ENCODE measurements at regions not wholly inside any gene's neighbourhood (a gene's known extent, or its start where the extent isn't known, plus 50 kb on each side); places are given as distances from the start of the nearest gene placed in this dataset.
"Not testable (repeated sequence)": the region's sequence is repeated elsewhere in the genome, so short reads cannot be mapped to it uniquely, and the experiment has no call there.

DNA sequence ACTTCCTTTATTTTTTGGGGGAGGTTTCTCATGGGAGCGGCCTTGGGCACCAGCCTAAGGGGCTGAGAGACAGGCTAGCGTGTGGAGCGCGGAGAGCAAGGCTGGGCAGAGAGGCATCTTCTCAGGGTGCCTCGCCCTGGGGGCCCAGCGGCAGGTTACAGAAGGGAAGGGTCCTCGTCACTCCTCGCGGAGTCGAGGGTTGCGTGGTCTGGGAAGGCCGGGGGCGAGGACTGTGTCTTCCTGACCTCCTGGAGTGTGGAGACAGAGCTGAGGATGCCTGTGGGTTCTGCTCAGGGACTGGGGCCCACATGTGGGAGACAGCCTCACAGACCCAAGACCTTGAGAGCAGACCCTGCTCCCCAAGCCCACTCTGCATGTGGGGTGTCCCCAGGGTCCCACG is 79.6 kb upstream of the LRPAP1 start:
- DNase-seq = no peak

DNA sequence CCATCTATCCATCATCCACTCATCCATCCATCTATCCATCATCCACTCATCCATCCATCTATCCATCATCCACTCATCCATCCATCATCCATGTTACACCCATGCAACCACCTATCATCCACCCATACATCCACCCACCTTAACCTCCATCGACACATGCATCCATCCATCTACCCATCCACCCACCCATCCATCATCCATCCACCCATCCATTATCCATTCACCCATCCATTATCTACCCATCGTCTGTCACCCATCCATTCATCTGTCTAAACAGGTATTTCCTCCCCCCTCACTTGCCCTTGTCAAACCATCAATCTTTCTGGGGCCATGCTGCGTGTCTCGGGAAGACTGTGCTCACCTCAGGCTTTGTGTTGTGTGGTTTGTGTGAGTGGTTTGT is 78.6 kb upstream of the LRPAP1 start:
- DNase-seq = not testable (repeated sequence)

DNA sequence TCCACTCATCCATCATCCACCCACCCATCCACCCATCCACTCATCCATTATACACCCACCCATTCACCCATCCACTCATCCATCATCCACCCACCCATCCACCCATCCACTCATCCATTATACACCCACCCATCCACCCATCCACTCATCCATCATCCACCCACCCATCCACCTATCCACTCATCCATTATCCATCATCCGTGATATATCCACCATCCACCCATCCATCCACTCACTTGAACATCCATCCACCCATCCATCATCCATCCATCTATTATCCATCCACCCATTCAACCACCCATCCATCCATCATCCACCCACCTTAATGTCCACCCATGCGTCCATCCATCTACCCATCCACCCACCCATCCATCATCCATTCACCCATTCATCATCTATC is 77.7 kb upstream of the LRPAP1 start:
- not testable (repeated sequence) for DNase-seq

DNA sequence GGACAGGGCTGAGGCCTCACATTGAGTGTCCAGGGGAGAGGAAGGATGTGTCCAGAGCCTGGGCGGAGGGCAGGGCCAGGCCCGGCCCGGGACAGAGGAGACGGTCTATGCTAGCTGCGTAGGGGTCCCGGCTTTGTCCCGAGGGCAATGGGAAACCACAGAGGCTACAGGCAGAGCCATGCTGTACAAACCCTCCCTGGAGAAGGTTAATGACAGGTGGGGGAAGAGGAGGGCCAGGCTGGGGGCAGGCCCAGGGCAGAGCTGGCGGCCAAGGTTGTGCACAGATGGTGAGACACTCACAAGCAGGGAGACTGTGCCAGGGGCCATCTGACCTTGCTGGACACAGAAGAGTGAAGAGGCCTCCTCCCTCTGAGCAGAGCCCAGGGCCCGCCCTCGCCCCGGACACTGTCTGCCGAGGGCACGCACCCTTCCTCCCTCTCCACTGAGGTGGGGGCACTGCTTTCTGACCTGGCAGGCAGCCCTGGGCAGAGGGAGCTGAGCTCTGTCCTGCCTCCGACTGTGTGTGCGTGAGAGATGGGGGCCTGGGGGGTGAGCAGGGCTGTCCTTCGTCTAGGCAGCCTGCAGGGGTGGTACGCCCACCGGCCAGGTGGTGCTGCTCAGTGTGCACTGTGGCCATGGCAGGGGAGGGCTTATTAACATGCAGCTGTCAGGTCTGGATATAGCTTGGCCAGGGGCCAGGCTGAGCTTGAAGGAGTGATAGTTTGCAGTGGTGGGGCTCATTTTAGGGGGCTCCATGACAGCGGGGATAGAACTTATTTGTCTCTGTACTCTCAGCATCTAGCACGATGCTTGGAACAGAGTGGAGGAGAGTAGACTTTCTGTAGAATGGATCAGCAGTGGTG is 75.7 kb upstream of the LRPAP1 start:
- DNase-seq = no peak

DNA sequence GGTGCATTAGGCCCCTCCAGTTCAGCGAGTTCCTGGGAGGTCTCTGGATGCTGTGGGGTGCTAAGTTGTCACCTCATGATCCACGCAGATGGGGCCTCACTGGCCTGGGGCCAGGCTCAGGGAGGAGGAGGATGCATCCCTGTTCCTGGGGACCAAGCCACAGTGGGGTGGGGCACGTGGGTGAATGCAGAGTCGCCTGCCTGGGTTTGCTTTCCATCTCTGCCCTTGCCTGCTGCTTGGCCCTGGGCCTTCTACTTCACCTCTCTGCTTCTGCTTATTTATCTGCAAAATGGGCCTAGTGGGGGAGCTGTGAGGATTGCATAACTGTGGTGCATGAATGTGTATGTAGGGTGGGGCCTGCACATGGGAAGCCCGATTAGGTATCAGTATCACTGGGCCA is 74.6 kb upstream of the LRPAP1 start:
- DNase-seq = not testable (repeated sequence)

DNA sequence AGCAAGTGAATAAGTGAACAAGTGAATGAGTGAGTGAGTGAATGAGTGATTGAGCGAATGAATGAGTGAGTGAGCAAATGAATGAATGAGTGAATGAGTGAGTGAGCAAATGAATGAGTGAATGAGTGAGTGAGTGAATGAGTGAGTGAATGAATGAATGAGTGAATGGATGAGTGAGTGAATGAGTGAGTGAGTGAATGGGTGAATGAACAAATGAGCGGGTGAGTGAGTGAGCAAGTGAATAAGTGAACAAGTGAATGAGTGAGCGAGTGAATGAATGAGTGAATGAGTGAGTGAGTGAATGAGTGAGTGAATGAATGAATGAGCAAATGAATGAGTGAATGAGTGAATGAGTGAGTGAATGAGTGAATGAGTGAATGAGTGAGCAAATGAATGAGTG is 74.0 kb upstream of the LRPAP1 start:
- not testable (repeated sequence) for DNase-seq

DNA sequence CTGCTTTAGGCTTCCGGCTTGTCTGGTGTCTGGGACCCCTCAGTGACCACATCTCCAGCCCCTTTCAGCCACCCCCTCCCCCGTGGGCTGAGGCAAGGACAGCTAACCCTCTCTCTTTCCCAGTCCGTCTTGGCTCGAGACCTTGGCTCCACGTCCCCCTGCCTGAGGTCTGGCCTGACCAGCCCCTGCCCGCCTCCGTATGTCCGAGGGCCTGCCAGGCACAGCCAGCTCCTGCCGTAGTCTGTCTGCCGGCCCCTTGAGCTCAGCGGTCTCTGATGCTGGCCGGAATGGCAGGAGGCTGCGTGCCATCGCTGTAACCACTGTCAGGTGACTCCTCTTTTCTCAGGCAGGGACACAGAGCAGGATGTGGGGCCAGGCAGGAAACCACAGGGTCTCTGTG is 73.3 kb upstream of the LRPAP1 start:
- DNase-seq = no peak

DNA sequence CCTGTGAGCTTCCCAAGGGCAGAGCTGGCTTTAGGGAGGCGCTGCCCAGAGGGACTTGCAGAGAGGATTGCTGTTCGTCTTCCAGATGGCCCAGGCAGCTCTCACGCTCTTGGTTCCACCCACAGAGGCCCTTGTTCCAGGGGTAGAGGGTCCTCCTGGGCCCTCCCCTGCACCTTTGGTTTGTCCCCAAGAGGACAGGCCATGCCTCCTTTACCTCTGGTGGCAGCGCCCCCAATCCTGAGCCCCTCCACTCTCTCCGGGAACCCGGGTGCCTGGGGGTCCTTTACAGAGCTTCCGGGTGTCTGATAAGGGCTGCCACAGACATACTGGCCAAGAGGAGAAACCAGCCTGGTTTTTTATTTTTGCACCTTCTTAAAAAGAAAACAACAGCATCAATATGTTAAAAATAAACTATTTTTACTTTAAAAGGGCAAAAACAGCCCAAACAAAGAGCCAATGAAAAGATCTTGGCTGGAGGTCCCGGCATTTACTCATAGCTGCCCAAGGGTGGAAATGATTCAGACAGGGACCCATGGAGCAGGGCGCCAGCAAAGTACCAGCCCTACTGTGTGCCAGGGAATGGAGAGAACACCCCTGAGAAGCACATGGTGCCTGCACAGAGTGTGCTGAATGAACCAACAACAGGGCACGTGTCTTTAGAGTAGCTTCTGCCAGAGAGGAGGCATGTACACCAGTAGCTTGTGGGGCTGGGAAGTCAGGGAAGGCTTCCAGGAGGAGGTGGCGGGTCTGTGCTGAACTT is 70.8 kb upstream of the LRPAP1 start:
- DNase-seq = not testable (repeated sequence)

DNA sequence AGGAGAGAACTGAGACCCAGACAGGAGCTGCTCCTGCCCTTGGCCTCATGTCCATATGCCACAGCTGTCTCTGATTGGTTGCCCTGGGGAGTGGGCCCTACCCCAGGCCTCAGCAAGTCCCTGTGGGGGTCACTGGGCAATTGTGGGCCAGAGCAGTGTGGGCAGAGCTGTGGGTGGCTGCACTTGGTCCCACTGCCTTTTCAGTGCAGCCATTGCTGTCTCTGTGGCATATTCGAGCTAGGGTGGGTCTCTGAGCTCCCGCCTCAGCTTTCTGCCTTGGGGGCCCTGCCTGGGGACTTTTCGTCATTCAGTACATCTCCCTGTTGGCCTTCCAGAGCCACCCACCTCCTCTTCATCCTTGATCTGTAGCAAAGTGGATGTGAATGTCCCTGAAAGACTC is 69.8 kb upstream of the LRPAP1 start:
- no peak for DNase-seq

DNA sequence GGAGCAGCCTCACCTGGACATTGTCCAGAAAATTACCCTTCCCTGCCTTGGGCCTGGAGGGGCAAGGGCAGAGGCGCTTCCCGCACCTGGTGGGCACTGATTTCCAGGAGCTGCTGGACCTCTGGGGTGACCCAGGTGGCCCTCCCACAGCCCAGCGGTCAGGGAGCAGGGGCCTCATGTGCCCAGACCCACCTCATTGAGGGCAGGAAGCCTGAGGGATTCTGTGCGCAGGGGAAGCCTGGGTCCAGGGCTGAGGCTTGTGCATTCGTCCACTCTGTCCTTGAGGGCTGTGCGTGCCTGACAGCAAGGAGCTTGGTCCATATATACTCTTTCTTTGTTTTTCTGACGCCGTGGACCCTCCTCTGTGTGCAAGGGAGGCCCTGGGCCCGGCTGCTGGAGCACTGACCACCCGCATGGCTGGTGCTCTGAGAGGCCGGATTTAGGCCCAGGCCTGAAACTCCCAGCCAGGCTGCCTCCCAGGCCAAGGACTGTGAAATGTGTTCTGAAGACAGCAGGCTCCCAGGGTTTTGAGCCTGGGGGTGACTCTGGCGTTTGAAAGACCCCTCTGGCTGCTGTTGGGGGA is 69.0 kb upstream of the LRPAP1 start:
- not testable (repeated sequence) for DNase-seq

DNA sequence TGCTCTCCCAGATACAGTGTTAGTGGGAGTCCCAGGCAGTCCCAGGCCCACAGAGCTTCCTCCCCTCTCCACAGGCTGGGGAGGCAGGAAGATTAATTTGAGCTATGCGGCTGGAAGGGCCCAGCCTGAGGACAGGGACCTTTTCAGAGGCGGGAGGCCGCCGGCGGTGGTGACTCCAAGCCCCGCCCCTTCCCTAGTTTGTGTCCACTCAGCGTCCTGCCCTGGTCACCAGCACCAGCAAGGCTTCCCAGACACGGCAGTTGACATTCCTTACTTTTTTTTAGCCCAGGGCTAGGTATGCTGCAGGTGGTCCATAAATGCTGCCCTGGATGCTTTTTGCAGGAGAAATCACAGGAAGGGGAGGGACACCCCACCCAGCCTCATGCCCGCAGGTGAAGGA is 67.7 kb upstream of the LRPAP1 start:
- no peak for DNase-seq

DNA sequence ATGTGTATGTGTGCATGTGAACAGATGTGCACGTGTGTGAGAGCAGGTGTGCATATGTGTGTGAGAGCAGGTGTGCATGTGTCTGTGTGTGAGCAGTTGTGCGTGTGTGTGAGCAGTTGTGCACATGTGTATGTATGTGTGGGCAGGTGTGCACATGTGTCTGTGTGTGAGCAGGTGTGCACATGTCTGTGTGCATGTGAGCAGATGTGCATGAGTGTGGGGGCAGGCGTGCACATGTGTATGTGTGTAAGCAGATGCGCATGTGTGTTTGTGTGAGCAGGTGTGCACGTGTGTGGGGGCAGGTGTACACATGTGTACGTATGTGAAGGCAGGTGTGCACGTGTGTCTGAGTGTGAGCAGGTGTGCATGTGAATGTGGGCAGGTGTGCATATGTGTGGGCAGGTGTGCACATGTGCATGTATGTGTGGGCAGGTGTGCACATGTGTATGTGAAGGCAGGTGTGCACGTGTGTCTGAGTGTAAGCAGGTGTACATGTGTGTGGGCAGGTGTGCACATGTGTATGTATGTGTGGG is 66.5 kb upstream of the LRPAP1 start:
- no peak for DNase-seq

DNA sequence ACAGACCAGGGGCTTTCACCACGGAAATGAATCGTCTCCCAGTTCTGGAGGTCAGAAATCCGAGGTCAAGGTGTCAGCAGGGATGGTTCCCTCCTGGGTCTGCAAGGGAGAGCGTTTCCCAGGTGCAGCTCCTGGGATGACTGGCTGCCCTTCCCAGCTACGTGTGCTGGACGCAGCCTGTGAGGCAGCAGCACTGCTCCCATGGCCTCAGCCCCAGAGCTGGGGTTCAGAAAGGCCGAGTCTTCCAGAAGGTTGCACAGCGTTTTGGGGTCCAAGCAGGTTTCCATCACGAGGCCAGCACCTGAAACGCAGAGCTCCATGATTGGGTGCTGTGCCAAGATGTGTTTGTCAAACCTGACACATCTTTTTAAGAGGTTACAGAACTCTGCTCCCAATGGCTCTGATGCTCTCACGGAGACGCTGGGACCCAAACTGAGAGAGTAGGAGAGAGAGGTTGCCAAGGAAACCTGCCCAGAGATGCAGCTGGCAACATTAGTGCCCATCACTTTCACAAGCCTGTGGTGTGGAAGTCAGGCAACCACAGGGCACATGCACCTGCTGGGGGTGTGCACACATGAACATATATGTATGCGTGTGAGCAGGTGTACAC is 65.8 kb upstream of the LRPAP1 start:
- not testable (repeated sequence) for DNase-seq

DNA sequence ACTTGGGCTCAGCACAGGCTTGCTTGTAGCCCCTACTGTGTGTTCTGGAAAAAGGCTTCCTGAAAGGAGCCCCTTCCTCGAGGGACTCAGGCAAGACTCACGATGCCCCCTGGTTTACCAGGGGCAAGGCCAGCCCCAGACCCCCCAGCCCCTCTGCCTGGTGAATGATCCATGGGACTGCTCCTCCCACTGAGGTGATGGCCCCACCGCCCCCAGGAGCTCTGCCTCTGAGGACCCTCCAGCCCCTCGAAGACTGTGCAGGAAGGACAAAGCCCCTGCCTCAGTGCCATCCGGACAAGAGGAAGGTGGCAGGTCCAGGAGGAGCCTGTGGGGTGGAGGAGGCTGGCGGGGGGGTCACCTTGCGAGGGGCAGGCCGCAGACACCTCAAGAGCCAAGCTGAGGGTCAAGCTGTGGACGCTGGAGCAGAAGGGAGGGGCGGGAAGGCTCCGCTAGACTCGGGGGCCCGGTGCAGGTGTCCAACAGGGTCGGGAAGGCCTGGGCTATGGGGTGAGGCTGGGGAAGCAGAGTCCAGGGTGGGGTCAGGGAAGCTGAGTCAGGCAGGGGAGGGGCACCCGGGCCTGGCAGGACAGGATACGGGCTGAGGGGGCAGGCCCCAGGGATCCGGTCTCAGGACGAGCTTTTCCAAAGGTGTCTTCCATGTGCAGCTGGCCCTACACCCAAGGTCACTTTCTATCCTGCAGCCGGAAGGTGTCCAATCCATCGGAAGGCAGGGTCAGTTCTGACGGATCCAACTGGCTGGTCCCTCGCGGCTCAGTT is 64.9 kb upstream of the LRPAP1 start:
- DNase-seq = not testable (repeated sequence)

DNA sequence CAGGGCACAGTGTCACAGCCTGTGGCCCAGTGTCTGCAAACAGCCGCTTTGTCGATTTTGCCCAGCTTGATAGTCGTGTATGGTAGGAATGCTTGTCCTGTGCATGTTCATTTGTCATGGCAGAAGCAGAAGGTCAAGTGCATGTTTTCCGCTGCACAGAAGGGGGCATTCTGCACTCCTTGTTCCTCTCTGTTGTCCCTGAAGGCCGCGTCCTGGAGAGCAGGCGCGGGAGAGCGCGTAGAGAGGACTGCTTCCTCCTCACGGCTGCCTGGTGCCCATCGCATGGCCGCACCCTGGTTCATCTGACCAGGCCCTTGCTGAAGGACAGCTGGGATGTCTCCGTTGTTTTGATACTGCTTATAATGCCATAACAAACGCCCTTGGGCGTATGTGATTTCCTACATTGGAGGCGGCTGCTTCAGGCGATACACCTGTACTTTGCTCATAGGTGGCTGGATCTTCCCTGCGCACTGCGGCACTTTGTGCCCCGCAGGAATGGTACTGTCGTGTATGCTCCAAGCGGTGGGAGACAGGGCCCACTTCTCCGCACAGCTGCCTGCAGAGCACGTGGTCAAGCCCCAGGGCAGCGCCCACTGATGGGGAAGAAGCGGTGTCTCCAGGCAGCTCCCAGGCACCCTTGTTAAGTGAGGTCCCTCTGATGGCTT is 63.5 kb upstream of the LRPAP1 start:
- not testable (repeated sequence) for DNase-seq

DNA sequence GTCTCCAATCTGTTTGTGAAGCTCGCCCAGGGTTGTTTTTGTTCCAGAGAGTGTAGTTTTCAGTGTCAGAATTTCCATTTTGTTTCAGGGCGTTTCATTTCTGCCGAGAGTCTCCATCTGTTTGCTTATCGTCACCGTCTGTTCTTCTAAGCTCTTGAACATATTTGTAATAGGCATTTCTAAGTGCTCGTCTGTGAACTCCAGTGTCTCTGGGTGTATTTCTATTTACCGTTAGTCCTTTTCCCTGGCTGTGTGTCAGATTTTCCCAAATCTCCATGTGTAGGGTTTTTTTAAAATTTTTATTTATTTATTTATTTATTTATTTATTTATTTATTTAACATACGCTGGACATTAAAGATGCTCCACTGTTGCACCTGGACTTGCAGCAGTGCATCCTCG is 62.5 kb upstream of the LRPAP1 start:
- DNase-seq = not testable (repeated sequence)

DNA sequence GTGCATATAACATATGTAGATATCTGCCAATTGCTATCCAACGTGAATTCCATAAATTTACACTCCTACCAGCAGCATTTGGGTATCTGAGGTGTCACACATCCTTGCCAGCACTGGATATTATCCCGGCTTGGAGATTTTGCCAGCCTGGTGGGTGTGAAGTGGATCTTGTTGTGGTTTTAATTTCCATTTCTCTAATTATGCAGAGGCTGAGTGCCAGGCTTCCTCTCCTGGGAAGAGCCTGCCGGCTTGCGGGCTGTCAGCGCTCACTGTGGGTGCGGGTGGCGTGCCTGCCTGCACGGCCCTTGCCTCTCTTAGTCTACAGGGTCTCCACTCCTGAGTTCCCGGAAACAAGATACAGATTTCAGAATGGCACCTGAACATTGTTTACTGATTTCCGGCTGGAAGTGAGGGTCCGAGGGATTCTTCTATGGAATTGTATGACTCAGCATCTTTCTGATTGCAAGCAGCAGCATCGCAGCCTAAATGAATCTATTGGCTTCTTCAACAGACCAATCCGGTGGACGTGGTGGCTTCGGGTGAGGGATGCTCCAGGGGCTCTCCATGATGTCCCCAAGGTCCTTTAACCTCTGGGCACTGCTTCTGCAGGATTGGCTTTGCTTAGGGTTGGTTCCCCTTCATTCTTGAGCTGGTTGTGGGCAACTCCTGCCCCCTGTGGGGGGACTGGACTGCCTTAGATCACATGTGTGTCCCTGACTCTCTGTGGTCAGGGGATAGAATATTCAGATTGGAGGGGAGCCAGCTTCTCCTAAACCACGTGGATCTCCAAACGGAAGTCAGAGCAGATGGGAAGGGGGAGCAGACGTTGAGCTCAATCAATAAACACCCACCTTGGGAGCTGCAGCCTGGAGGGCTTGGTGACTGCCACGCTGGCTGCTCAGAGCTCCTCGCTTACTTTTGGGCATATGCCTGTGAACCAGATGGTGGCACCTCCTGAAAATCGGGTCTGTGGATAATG is 58.0 kb upstream of the LRPAP1 start:
- not testable (repeated sequence) for DNase-seq

DNA sequence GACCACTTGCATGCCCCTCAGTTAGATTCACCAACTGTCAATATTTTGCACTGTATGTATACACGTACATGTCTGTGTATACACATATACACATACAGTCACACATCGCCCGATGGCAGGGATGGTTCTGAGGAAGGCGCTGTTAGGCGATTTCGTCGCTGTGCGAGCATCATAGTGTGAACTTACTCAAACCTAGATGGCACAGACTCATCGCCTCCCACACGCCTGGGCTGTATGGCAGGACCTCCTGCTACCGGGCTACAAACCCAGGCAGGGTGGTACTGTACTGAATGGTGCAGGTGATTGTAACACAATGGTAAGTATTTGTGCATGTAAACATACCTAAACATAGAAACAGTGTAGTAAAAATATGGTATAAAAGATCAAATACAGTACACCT is 57.2 kb upstream of the LRPAP1 start:
- not testable (repeated sequence) for DNase-seq

DNA sequence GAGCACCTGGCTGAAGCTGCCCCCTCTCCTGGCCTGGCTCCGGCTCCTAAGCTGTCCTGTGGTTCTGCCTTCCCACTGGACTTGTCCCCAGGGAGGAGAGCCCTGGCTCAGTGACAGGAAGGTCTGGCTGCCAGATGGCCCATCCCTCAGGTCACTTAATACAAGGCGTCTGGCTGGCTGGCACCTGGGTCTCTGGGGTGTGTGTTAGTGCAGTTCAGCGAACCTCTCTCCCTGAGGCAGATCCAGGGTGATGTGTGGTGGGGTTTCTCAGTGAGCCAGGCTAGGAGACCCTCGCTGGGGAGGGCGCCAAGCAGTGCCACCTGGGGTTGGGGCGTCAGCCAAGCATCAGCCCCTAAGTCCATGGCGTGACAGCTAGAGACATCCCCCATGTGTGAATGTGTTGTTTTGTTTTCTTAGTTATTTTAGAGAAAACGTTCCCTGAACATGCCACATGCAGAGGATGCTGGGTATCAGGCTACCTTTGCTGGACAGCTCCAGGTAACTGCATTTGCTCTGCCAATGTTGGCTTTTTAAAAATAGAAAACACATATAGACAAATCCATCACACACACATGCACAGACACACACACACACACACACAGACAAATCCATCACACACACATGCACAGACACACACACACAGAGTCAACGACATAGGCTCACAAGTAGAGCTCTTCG is 56.4 kb upstream of the LRPAP1 start:
- DNase-seq = not testable (repeated sequence)

DNA sequence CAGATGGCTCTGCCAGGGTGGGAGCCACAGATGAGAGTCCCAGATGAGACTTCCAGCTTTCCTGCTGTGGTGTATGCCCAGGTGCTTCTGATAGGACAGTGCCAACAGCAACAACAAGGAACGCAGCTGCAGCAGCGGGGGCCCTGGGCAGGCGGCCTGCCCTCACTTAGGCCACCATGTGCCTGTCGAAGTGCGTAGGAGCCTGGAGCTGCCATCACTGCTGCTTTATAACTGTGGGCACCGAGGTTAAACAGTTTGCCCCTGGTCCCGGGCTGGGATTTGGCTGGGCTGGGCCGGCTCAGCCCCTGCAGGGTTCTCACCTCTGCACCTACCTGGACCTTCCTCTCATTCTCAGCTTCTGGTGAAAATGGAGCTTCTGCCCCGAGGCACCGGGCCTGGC is 54.4 kb upstream of the LRPAP1 start:
- not testable (repeated sequence) for DNase-seq

Data from stimulated activated CD4-positive, alpha-beta T cell treated with anti-CD3 and anti-CD28 coated beads, Interleukin-4, amount 100 ng/mL, for 4 hours (primary cell).